Parathyroid adenoma (tissue), 2 donors: ENCODE measurements at regions not wholly inside any gene's neighbourhood (a gene's known extent, or its start where the extent isn't known, plus 50 kb on each side); places are given as distances from the start of the nearest gene placed in this dataset.

Experiments used
- H2AFZ ChIP-seq: fragments of 300-600 bp; sonication (generic); one replicate; pipeline ENCODE4 v1.7.0; 2017; ENCODE audit warnings: antibody characterized with exemption, mild to moderate bottlenecking
- H3K27ac ChIP-seq: fragments of 300-600 bp; sonication (generic); one replicate; pipeline ENCODE4 v1.7.0; 2017
- H3K27me3 ChIP-seq: fragments of 300-600 bp; sonication (generic); one replicate; pipeline ENCODE4 v1.7.0; 2017; ENCODE audit warnings: low read length; ENCODE audit not compliant: control insufficient read depth, insufficient read depth
- H3K36me3 ChIP-seq: fragments of 300-600 bp; sonication (generic); one replicate; pipeline ENCODE4 v1.7.0; 2017; ENCODE audit warnings: low read length; ENCODE audit not compliant: control insufficient read depth, insufficient read depth
- H3K4me1 ChIP-seq: fragments of 300-600 bp; sonication (generic); one replicate; pipeline ENCODE4 v1.7.0; 2017; ENCODE audit warnings: control low read depth
- H3K4me2 ChIP-seq: fragments of 300-600 bp; sonication (generic); one replicate; pipeline ENCODE4 v1.7.0; 2017; ENCODE audit warnings: low read length
- H3K4me3 ChIP-seq: fragments of 300-600 bp; sonication (generic); one replicate; pipeline ENCODE4 v1.7.0; 2017; ENCODE audit warnings: low read depth, low read length
- H3K79me2 ChIP-seq: fragments of 300-600 bp; sonication (generic); one replicate; pipeline ENCODE4 v1.7.0; 2017; ENCODE audit warnings: control low read depth
- H3K9ac ChIP-seq: fragments of 300-600 bp; sonication (generic); one replicate; pipeline ENCODE4 v1.7.0; 2017; ENCODE audit warnings: mild to moderate bottlenecking
- H3K9me3 ChIP-seq: fragments of 300-600 bp; sonication (generic); one replicate; pipeline ENCODE4 v1.7.0; 2017; ENCODE audit warnings: low read length; ENCODE audit not compliant: control insufficient read depth
- CTCF ChIP-seq: fragments of 300-600 bp; sonication (generic); IDR thresholded peaks from one replicate; pipeline ENCODE4 v1.7.0; 2017; ENCODE audit warnings: antibody characterized with exemption, mild to moderate bottlenecking
- donor health status: primary hyperparathyroidism.

GRCh38 chr9:79985772-79986171, 414.0 kb downstream of the TLE4 start:
- no peak overlapping the region for H2AFZ ChIP-seq

GRCh38 chr9:79985264-79985663, 413.5 kb downstream of the TLE4 start:
- Histone ChIP-seq H3K4me2 (no peak overlapping the region), H3K9ac (no peak overlapping the region), H3K4me3 (no peak overlapping the region), H3K4me1 (no peaks in the 10 kb centered on the region), H3K27ac (no peak overlapping the region), H2AFZ (no peak overlapping the region), H3K79me2 (no peaks in the 10 kb centered on the region), H3K36me3 (no peaks in the 10 kb centered on the region), H3K9me3 (no peaks in the 10 kb centered on the region), H3K27me3 (no peaks in the 10 kb centered on the region)
- no peak for TF ChIP-seq CTCF

More at GRCh38 chr9:79985772-79986171, 414.0 kb downstream of the TLE4 start:
- Histone ChIP-seq H3K27me3 (no peaks in the 10 kb centered on the region), H3K4me3 (no peak overlapping the region), H3K9ac (no peak overlapping the region), H3K4me2 (no peak overlapping the region), H3K36me3 (no peaks in the 10 kb centered on the region), H3K9me3 (no peaks in the 10 kb centered on the region), H3K27ac (no peak overlapping the region), H3K4me1 (no peaks in the 10 kb centered on the region), H3K79me2 (no peaks in the 10 kb centered on the region)
- no peak for TF ChIP-seq CTCF

GRCh38 chr9:79984429-79985067, 412.8 kb downstream of the TLE4 start:
- Histone ChIP-seq H3K4me3 (no peak overlapping the region), H3K9me3 (no peaks in the 10 kb centered on the region), H3K27me3 (no peaks in the 10 kb centered on the region), H3K4me2 (no peak overlapping the region), H3K9ac (no peak overlapping the region), H3K79me2 (no peaks in the 10 kb centered on the region), H2AFZ (no peak overlapping the region), H3K4me1 (no peaks in the 10 kb centered on the region), H3K36me3 (no peaks in the 10 kb centered on the region), H3K27ac (no peak overlapping the region)
- no peak for TF ChIP-seq CTCF

GRCh38 chr9:79980432-79980831, 408.7 kb downstream of the TLE4 start:
- no peaks in the 10 kb centered on the region for H3K36me3 ChIP-seq
- no peak overlapping the region for H3K4me2 ChIP-seq
- H3K27ac ChIP-seq: no peak overlapping the region
- no peak overlapping the region for H3K9ac ChIP-seq
- no peak overlapping the region for H3K4me3 ChIP-seq
- TF ChIP-seq CTCF: no peak
- no peaks in the 10 kb centered on the region for H3K79me2 ChIP-seq
- no peak overlapping the region for H2AFZ ChIP-seq
- no peaks in the 10 kb centered on the region for H3K27me3 ChIP-seq
- H3K9me3 ChIP-seq: no peaks in the 10 kb centered on the region
- no peaks in the 10 kb centered on the region for H3K4me1 ChIP-seq

GRCh38 chr9:79977510-79978197, 405.9 kb downstream of the TLE4 start:
- Histone ChIP-seq H3K9ac (no peak overlapping the region), H3K79me2 (no peaks in the 10 kb centered on the region), H3K27ac (no peak overlapping the region), H3K4me2 (no peak overlapping the region), H3K36me3 (no peaks in the 10 kb centered on the region), H3K9me3 (no peaks in the 10 kb centered on the region), H3K4me1 (no peaks in the 10 kb centered on the region), H2AFZ (no peak overlapping the region), H3K4me3 (no peak overlapping the region), H3K27me3 (no peaks in the 10 kb centered on the region)
- TF ChIP-seq CTCF: no peak
